ENCODE measurements at regions not wholly inside any gene's neighbourhood (a gene's known extent, or its start where the extent isn't known, plus 50 kb on each side); places are given as distances from the start of the nearest gene placed in this dataset.

- DNase-seq: no peak
Measured at GRCh38 chr5:98403131-98403530, 370.3 kb upstream of the RGMB start.

GRCh38 chr5:98414938-98415337 is 358.5 kb upstream of the RGMB start:
- DNase-seq: no peak

GRCh38 chr5:98415663-98416062 is 357.8 kb upstream of the RGMB start:
- DNase-seq: no peak

GRCh38 chr5:98416541-98416940 is 356.9 kb upstream of the RGMB start:
- no peak for DNase-seq

DNA sequence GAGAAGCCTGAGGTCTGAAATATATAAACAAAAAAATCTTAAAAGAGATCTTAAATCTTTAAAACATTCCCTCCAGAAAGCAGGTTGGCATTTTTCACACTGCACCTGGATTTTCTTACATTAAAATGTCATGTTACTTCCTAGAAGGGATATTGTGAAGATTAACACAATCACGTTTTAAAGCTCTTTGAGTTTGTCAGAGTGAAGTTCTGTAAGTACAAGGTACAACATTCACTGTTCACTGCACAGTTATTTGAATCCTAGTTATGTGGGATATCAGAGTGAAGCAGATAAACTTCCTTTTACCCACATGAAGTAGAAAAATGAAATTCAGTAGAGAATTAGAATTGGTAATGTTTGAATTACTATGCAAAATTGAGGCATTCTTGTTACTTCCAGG is 353.6 kb upstream of the RGMB start:
- no peak for DNase-seq

DNA sequence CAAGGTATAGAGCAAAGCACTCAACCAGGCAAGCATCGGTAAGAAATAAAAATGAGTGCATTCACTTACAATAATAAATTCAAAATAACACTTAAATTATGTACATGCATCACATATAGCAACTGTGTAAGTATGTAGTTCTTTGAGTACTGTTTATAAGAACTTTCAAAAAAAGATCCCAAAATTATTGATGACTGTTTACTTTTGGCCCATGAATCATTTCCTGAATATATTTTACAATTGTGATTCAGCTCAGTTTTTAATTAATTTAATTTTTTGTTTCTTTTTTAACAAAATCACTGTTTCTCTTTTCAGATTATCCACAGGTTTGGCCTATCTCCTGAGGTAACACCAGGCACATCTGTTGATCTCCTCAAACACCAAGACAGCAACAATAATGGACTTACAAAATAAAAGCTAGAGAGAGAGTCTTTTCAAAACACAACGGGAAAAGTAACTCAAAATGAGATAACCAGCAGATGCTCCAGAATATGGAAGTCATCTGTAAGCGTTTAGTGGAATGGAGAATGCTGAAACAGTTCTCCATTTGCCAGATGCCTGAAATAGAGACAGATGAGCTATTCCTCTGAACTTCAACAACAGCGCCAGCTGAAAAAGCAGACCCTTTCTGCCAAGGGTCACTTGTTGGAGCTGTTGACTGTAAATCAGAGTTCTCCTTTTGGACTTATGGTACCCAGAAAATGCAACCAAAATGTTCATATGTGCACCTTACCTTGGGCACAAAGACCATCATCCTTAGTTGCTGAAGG is 348.6 kb upstream of the RGMB start:
- no peak for DNase-seq

- DNase-seq: no peak
Measured at GRCh38 chr5:98425640-98426039, 347.8 kb upstream of the RGMB start.

- no peak for DNase-seq
Measured at GRCh38 chr5:98428806-98429205, 344.7 kb upstream of the RGMB start.

DNA sequence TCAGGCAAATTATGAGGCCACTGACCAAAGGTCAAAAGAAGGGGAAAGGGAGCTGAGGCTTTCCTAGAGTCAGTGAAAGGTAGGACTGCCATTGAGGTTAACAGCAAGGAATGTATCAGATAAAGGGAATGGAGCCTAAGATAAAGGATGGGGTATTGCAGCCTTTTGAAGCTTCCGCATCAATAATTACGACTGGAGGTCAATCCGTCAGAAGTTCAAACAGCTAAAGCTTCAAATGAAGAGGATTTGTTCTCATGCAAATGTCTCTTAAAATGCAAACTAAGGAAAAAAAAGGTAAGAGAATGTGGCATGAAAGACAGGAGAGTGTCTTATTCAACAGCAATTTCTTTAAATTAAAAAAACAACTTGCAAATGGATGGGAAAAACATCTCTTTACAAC is 341.1 kb upstream of the RGMB start:
- DNase-seq: no peak

DNA sequence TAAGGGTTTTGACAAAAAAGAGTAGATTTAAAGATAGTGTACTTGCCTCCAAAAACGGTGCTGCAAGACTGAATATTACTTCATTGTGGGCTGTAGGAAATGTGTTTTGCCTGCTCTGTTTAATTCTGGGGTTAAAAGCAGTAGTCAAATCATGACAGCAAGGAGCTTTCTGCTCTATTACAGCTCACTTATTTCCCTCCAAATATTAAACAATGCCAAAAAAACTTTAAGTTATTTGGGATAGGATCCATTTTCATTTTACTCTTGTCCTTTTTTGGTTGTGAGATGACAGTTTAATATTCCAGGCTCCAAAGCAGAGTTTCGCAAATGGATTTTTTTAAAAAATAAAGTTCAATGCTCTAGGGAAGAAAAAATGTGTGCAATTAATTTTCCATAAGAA is 340.4 kb upstream of the RGMB start:
- DNase-seq: no peak

- DNase-seq: no peak
Measured at GRCh38 chr5:98433673-98434072, 339.8 kb upstream of the RGMB start.

GRCh38 chr5:98436667-98437066 is 336.8 kb upstream of the RGMB start:
- no peak for DNase-seq

DNA sequence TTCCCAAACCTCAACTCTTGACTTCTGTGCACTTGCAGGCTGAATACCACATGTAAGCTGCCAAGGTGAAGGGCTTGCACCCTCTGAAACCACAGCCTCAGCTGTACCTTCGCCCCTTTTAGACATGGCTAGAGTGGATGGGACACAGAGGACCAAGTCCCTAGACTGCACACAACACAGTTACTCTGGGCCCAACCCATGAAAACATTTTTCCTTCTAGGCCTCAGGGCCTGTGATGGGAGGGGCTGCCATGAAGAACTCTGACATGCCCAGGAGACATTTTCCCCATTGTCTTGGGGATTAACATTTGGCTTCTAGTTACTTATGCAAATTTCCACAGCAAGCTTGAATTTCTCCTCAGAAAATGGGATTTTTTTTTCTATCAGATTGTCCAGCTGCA is 331.0 kb upstream of the RGMB start:
- DNase-seq: no peak

GRCh38 chr5:98443881-98444280 is 329.6 kb upstream of the RGMB start:
- DNase-seq: no peak

- DNase-seq: no peak
Measured at GRCh38 chr5:98453296-98453695, 320.2 kb upstream of the RGMB start.

DNA sequence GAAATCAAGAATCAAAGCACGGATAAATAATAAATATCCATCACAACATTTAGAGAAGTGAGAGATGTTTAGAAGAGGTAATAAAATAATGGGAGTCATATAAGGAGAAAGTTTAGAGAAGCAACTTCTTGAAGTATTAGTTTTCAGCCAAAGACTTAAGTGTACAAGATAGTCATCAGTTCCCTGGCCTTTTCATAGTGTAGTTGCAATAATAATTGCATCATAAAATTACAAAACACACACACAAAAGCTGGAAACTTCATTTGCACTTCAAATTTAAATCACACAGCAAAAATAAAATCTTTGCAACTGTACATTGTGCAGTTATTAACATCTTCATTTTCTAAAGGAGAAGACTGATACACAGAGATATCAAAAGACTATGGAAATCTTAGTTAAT is 319.1 kb upstream of the RGMB start:
- no peak for DNase-seq

GRCh38 chr5:98454904-98455303 is 318.6 kb upstream of the RGMB start:
- no peak for DNase-seq

DNA sequence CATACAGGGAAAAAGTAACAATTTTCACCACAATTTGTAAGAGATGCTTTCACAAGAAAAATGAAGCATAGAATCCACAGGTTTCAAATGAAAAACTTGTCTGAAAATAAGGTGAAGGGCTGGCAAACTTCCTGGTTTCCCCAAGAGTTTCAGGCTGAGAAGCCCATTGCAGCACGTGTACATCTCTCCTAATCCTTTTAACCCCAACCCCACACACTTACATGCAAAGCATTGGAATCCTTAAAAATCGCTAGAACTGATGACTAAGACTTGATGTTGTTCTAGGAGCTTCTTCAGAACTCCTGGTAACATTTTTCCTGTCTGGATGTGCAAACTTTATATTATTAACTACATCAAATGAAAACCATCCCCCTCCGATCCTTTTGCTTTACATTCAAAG is 317.8 kb upstream of the RGMB start:
- no peak for DNase-seq

GRCh38 chr5:98458004-98458403 is 315.5 kb upstream of the RGMB start:
- no peak for DNase-seq

DNA sequence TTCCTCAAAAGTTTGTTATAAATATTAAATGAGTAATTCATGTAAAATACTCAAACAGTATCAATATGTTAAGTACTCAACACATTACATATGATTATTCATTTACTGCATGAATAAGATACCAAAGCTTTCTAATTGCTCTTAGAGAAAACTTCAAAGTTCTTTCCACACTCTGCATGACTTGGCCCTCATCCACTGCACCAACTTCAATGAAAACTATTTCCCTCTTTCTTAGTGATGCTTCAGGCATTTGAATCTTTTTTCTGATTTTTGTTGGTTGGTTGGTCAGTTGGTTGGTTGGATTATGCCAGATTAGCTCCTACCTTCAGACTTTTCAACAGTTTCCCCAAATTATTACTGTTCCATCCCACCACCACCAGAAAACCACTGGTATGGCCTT is 314.7 kb upstream of the RGMB start:
- no peak for DNase-seq

GRCh38 chr5:98460536-98460935 is 312.9 kb upstream of the RGMB start:
- no peak for DNase-seq

- DNase-seq: no peak
Measured at GRCh38 chr5:98461485-98461884, 312.0 kb upstream of the RGMB start.

GRCh38 chr5:98463222-98463621 is 310.2 kb upstream of the RGMB start:
- no peak for DNase-seq

- no peak for DNase-seq
Measured at GRCh38 chr5:98463676-98464075, 309.8 kb upstream of the RGMB start.

DNA sequence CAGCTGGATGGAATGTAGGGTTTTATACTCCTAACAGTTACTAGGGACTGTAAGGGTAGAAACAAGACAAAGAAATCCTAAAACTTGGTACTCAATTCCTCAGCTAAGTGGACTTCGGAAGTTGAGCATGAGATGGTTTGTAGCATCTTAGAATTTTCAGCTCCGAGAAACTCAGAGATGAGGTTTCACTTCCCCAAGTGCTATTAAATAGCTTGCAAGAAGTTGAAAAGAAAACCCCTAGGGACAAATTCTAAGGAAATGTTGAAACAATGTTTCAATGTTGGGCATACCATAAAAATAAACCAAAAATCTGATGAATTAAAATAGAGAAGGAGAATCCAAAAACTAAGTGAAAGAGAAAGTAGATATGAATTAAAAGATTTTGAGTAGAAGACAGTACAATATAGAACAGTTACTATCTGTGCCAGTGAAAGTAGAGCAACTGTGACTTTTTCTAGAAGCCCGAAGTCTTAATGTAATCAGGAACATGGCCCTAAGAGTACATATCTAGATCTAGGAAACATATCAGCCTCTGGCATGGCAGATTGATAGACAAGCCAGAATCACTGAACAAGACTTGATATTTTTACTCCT is 308.6 kb upstream of the RGMB start:
- no peak for DNase-seq

Measured in activated T-cell treated with anti-CD3 and anti-CD28 coated beads, Interleukin-2, amount 50 U/mL, for 48 hours (primary cell).